C4-2B (cell line): ENCODE measurements at regions not wholly inside any gene's neighbourhood (a gene's known extent, or its start where the extent isn't known, plus 50 kb on each side); places are given as distances from the start of the nearest gene placed in this dataset.
"Not testable (repeated sequence)": the region's sequence is repeated elsewhere in the genome, so short reads cannot be mapped to it uniquely, and the experiment has no call there.

Experiments
- ZFX ChIP-seq: fragments of 450-650 bp; IDR thresholded peaks from 2 replicates; pipeline ENCODE4 v1.6.1; 2017
- TF ChIP-seq, protein P1 (sequence below): fragments of 450-650 bp; conservative IDR thresholded peaks from 2 replicates; pipeline ENCODE4 v1.5.1; 2017; ENCODE audit warnings: mild to moderate bottlenecking

DNA sequence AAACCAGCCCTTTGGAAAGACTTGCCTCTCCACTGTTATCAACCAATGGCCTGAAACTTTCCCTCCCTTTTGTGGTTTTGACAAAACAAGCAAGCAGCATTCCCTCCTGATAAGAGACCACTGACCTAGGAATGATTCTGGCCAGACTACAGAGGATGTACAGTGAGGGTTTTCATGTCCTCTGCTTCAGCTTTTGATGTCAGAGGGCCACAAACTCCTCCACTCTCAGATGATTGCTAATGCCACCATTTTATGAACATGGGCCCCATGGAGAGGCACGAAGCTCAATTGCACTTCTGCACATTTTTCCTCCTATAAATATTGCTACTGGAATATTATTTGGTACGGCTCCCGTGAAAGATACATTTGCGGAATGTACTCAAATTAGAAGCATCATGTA is 61.5 kb downstream of the PPIAL4A start:
- TF ChIP-seq, protein P1, sequence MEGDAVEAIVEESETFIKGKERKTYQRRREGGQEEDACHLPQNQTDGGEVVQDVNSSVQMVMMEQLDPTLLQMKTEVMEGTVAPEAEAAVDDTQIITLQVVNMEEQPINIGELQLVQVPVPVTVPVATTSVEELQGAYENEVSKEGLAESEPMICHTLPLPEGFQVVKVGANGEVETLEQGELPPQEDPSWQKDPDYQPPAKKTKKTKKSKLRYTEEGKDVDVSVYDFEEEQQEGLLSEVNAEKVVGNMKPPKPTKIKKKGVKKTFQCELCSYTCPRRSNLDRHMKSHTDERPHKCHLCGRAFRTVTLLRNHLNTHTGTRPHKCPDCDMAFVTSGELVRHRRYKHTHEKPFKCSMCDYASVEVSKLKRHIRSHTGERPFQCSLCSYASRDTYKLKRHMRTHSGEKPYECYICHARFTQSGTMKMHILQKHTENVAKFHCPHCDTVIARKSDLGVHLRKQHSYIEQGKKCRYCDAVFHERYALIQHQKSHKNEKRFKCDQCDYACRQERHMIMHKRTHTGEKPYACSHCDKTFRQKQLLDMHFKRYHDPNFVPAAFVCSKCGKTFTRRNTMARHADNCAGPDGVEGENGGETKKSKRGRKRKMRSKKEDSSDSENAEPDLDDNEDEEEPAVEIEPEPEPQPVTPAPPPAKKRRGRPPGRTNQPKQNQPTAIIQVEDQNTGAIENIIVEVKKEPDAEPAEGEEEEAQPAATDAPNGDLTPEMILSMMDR, result not testable (repeated sequence)
- TF ChIP-seq ZFX, result not testable (repeated sequence)
